ENCODE measurements at regions not wholly inside any gene's neighbourhood (a gene's known extent, or its start where the extent isn't known, plus 50 kb on each side); places are given as distances from the start of the nearest gene placed in this dataset.
A peak's percentile ranks its signal among the peaks of the same experiment; 100 is the strongest.

DNA sequence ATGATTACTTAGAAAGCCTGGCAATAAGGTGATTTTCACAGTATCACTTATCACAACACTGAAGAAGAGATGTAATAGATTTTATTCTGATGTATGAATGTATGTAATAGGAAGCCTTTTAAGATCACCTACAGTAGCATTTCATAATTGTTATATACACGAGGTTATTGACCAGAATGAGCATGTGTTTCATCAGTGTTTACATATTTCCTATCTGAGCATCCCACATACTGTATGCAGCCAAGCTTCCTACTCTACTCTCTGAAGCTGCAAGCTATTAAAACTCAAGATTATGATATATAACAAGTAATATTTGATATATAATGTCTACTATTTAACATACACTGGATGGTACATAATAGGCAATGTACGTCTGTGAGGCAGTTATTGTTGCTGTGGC, 190.9 kb upstream of the S100G start:
- Histone ChIP-seq H3K27ac (no peak overlapping the region), H3K4me1 (peaks cover 0 to 11% (median 4%) of the 10 kb centered on the region in 4 donors), H3K9me3 (no peaks in the 10 kb centered on the region), H3K27me3 (no peaks in the 10 kb centered on the region), H3K36me3 (no peaks in the 10 kb centered on the region), H3K4me3 (no peak overlapping the region)
- TF ChIP-seq, protein P1, sequence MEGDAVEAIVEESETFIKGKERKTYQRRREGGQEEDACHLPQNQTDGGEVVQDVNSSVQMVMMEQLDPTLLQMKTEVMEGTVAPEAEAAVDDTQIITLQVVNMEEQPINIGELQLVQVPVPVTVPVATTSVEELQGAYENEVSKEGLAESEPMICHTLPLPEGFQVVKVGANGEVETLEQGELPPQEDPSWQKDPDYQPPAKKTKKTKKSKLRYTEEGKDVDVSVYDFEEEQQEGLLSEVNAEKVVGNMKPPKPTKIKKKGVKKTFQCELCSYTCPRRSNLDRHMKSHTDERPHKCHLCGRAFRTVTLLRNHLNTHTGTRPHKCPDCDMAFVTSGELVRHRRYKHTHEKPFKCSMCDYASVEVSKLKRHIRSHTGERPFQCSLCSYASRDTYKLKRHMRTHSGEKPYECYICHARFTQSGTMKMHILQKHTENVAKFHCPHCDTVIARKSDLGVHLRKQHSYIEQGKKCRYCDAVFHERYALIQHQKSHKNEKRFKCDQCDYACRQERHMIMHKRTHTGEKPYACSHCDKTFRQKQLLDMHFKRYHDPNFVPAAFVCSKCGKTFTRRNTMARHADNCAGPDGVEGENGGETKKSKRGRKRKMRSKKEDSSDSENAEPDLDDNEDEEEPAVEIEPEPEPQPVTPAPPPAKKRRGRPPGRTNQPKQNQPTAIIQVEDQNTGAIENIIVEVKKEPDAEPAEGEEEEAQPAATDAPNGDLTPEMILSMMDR (IDR thresholded peaks at IDR 0.05), result no peak
- intact Hi-C loops (cut with DNase I; ENCODE audit: low total_unique reads), result no loop called here
- no peak for DNase-seq

DNA sequence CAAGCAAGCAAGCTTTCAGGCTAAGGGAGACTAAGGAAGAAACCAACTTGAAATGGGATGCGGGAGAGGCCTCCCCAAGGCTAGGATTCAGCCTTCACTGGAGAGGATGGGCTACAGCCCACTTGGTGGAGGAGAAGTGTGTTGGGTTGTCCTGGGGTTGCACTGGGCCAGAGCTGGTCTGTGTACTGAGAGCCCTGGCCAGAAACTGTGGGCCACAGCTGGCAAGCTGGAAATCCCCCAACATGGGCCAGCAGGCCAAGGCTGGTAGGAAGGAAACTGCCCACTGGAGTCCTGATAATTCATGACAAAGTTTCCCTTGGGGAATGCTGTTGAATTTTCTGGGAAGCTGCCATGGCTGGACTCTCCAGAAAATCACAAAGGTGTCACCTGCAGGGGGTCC, 188.0 kb upstream of the S100G start:
- no peaks in the 10 kb centered on the region for H3K27me3 ChIP-seq
- H3K4me1 ChIP-seq, result peaks cover 0 to 11% (median 4%) of the 10 kb centered on the region in 4 donors
- no peaks in the 10 kb centered on the region for H3K36me3 ChIP-seq
- no peaks in the 10 kb centered on the region for H3K9me3 ChIP-seq
- no peak overlapping the region for H3K4me3 ChIP-seq
- TF ChIP-seq, protein P1 (IDR thresholded peaks at IDR 0.05), result no peak
- intact Hi-C loops (cut with DNase I; ENCODE audit: low total_unique reads), result no loop called here
- H3K27ac ChIP-seq, result peak overlapping the region; percentile 55 to 59
- DNase-seq, result no peak

DNA sequence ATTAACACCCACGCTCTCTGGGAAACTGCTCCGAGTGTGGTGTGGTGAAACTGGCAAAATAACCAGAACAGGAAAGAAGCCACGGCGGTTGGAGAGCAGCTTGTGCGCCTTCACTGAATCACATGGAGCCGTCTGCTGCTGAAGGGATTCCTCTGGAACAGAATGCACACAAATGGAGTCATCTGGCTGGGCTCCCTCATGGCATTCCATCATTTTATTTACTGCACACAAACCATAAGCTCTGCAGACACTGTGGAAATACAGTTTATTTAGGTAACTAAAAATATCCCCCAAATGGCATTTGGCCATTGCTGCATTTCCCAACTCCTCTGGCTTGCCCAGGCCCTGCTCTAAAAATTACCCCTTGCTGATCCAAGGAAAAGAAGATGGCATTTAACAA, 187.0 kb upstream of the S100G start:
- Histone ChIP-seq H3K27ac (peak overlapping the region; percentile 55 to 59), H3K27me3 (no peaks in the 10 kb centered on the region), H3K9me3 (no peaks in the 10 kb centered on the region), H3K4me3 (no peak overlapping the region), H3K4me1 (peaks cover 0 to 11% (median 4%) of the 10 kb centered on the region in 4 donors), H3K36me3 (no peaks in the 10 kb centered on the region)
- intact Hi-C loops (cut with DNase I; ENCODE audit: low total_unique reads), result no loop called here
- DNase-seq, result peak; percentile 22 to 62
- TF ChIP-seq, protein P1 (IDR thresholded peaks at IDR 0.05), result no peak

DNA sequence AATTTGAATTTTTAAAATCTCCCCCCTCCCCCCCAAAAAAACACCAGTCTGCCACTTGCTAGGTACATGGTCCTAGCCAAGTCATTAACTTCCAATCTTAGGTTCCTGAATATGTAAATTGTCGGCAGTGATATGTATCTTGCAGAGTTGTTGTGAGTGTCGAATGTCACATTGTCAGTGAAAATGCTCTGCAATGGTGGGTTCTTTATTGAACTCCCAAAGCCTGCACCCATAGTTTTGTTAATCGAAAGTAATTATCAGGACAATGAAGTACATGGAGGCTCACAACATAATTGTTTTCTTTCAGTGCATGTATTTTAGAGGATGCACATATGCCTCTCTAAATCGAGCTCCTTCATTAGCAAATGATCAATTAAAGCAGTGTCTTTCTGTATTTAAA, 185.6 kb upstream of the S100G start:
- Histone ChIP-seq H3K4me1 (peaks cover 0 to 11% (median 4%) of the 10 kb centered on the region in 4 donors), H3K4me3 (no peak overlapping the region), H3K9me3 (no peaks in the 10 kb centered on the region), H3K27me3 (no peaks in the 10 kb centered on the region), H3K36me3 (no peaks in the 10 kb centered on the region), H3K27ac (no peak overlapping the region)
- DNase-seq, result no peak
- intact Hi-C loops (cut with DNase I; ENCODE audit: low total_unique reads), result no loop called here
- TF ChIP-seq, protein P1 (IDR thresholded peaks at IDR 0.05), result no peak

DNA sequence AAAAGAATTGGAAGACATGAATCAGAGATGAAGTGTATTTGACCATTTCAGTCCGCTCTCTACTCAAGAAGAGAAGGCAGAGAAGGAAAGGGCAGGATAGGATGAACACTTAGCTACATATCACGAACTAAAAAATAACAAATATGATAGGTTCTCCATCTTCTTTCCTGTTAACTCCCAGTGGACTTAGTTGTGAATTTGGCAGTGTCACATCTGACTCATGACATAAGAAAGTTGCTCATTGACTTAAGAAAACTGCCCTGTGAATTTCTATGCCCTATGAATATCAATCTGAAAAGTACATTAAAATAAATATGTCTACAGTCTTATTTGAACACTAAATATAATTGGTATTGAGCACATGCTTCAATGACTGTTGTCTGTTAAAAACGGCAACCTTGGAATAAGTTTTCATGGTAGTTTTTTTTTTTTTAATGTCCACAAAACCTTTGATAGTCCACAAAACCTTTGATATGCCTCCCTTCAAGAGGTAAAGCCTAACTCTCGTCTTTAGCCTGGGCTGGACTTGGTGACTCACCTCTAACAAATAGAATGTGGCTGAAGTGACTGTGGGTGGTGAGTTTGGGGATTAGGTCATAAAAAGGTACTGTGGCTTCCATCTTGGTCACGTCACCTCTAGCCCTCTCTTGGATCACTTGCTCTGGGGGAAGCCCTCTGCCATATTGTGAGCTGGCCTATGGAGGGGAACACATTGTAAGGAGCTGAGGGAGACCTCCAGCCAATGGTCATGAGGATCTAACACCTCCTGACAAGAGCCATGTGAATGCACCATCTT, 184.7 kb upstream of the S100G start:
- Histone ChIP-seq H3K27me3 (no peaks in the 10 kb centered on the region), H3K4me3 (no peak overlapping the region), H3K27ac (no peak overlapping the region), H3K4me1 (peaks cover 0 to 11% (median 4%) of the 10 kb centered on the region in 4 donors), H3K9me3 (no peaks in the 10 kb centered on the region), H3K36me3 (no peaks in the 10 kb centered on the region)
- intact Hi-C loops (cut with DNase I; ENCODE audit: low total_unique reads), result no loop called here
- TF ChIP-seq, protein P1 (IDR thresholded peaks at IDR 0.05), result no peak
- no peak for DNase-seq

Data from tibial artery (tissue), 4 donors.